Ovary (tissue), 3 donors: ENCODE measurements at regions not wholly inside any gene's neighbourhood (a gene's known extent, or its start where the extent isn't known, plus 50 kb on each side); places are given as distances from the start of the nearest gene placed in this dataset.

ENCODE experiments used
- POLR2A ChIP-seq: fragments of 450-650 bp; IDR thresholded peaks from one replicate; pipeline ENCODE4 v1.6.1; 2017; ENCODE audit warnings: antibody characterized with exemption, mild to moderate bottlenecking, moderate library complexity
- TF ChIP-seq, protein P1 (sequence below), 3 donors: fragments of 450-650 bp in 2 of 3; fragments of 200-600 bp in 1 of 3; IDR thresholded peaks; one replicate each; pipeline versions ENCODE4 v1.5.1 to v1.8.0; 2016 to 2022; ENCODE audit warnings: antibody characterized with exemption in 3 of 3, mild to moderate bottlenecking in 1 of 3
- donor health status: DM: no; HTN: no; CAD: no.

- TF ChIP-seq, protein P1, sequence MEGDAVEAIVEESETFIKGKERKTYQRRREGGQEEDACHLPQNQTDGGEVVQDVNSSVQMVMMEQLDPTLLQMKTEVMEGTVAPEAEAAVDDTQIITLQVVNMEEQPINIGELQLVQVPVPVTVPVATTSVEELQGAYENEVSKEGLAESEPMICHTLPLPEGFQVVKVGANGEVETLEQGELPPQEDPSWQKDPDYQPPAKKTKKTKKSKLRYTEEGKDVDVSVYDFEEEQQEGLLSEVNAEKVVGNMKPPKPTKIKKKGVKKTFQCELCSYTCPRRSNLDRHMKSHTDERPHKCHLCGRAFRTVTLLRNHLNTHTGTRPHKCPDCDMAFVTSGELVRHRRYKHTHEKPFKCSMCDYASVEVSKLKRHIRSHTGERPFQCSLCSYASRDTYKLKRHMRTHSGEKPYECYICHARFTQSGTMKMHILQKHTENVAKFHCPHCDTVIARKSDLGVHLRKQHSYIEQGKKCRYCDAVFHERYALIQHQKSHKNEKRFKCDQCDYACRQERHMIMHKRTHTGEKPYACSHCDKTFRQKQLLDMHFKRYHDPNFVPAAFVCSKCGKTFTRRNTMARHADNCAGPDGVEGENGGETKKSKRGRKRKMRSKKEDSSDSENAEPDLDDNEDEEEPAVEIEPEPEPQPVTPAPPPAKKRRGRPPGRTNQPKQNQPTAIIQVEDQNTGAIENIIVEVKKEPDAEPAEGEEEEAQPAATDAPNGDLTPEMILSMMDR (IDR thresholded peaks at IDR 0.05), result no peak
- TF ChIP-seq POLR2A, result no peak
Measured at GRCh38 chr5:56419667-56420066, 186.5 kb upstream of the ANKRD55 start.
